ENCODE measurements at regions not wholly inside any gene's neighbourhood (a gene's known extent, or its start where the extent isn't known, plus 50 kb on each side); places are given as distances from the start of the nearest gene placed in this dataset.

- DNase-seq (ENCODE audit: low read depth, low spot score) (no peak), FAIRE-seq (no peak)
- dilution Hi-C loops (cut with MboI; ENCODE audit: extremely low pct_ligation_motif_present, low sequenced_read_pairs) = no loop called here
Observed at GRCh38 chr9:107673861-107674720, 184.5 kb upstream of the KLF4 start.

DNA sequence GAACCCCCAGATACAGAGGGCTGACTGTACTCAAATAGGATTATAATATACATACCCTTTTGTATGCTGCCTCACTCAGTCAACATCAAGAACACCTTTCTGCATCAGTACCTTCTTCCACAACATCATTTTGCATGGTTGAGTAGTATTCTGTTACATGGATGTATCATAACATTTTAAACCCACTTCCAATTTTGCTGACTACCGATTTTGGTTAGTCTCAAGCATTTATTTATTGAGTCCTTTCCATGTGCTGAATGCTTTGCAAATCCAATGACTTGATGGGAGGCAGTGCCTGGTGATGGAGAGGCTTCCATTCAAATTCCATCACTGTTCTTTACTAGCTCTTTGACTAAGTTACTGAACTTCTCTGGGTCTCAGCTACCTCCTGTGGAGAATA lies 182.0 kb upstream of the KLF4 start:
- Histone ChIP-seq H3K27me3 (ENCODE audit: control insufficient read depth, extremely low read depth, insufficient read depth, low read length) (no peaks in the 10 kb centered on the region), H4K20me1 (ENCODE audit: control insufficient read depth, extremely low read depth, insufficient read depth, low read length) (no peaks in the 10 kb centered on the region), H3K9me1 (ENCODE audit: control insufficient read depth, extremely low read depth, insufficient read depth, low read length) (no peaks in the 10 kb centered on the region), H3K9me3 (ENCODE audit: control insufficient read depth, low read depth, low read length) (no peaks in the 10 kb centered on the region), H3K27ac (ENCODE audit: control insufficient read depth, insufficient read depth, low read length) (no peak overlapping the region), H3K4me3 (ENCODE audit: control insufficient read depth in 2 of 3, extremely low read depth in 1 of 3, insufficient read depth in 2 of 3, low read depth in 1 of 3, low read length in 3 of 3) (no peak overlapping the region), H3K79me2 (ENCODE audit: control insufficient read depth, insufficient read depth, low read length) (no peaks in the 10 kb centered on the region), H3K36me3 (ENCODE audit: control insufficient read depth in 2 of 2, extremely low read depth in 1 of 2, insufficient read depth in 2 of 2, low read length in 2 of 2) (no peaks in the 10 kb centered on the region), H3K4me2 (ENCODE audit: control insufficient read depth, extremely low read depth, insufficient read depth, low read depth, low read length) (no peak overlapping the region), H2AFZ (ENCODE audit: control insufficient read depth, low read length) (no peak overlapping the region), H3K9ac (ENCODE audit: control insufficient read depth, extremely low read depth, insufficient read depth, low read length) (no peak overlapping the region), H3K4me1 (ENCODE audit: control insufficient read depth, extremely low read depth, insufficient read depth, low read length) (no peaks in the 10 kb centered on the region)
- DNase-seq (ENCODE audit: low read depth, low spot score) = no peak
- dilution Hi-C loops (cut with MboI; ENCODE audit: extremely low pct_ligation_motif_present, low sequenced_read_pairs) = no loop called here
- FAIRE-seq = no peak
- TF ChIP-seq, protein P1, sequence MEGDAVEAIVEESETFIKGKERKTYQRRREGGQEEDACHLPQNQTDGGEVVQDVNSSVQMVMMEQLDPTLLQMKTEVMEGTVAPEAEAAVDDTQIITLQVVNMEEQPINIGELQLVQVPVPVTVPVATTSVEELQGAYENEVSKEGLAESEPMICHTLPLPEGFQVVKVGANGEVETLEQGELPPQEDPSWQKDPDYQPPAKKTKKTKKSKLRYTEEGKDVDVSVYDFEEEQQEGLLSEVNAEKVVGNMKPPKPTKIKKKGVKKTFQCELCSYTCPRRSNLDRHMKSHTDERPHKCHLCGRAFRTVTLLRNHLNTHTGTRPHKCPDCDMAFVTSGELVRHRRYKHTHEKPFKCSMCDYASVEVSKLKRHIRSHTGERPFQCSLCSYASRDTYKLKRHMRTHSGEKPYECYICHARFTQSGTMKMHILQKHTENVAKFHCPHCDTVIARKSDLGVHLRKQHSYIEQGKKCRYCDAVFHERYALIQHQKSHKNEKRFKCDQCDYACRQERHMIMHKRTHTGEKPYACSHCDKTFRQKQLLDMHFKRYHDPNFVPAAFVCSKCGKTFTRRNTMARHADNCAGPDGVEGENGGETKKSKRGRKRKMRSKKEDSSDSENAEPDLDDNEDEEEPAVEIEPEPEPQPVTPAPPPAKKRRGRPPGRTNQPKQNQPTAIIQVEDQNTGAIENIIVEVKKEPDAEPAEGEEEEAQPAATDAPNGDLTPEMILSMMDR (optimal IDR thresholded peaks at IDR 0.05 in 1 of 3, IDR thresholded peaks at IDR 0.05 in 1 of 3, conservative IDR thresholded peaks at IDR 0.05 in 1 of 3; ENCODE audit: extremely low read depth in 1 of 3, insufficient read depth in 2 of 3, low read length in 3 of 3) = no peak
- TF ChIP-seq EZH2 (IDR thresholded peaks at IDR 0.05; ENCODE audit: low read length) = no peak

More at GRCh38 chr9:107673861-107674720, 184.5 kb upstream of the KLF4 start:
- Histone ChIP-seq H3K27me3 (ENCODE audit: control insufficient read depth, extremely low read depth, insufficient read depth, low read length) (no peaks in the 10 kb centered on the region), H3K9ac (ENCODE audit: control insufficient read depth, extremely low read depth, insufficient read depth, low read length) (no peak overlapping the region), H3K4me2 (ENCODE audit: control insufficient read depth, extremely low read depth, insufficient read depth, low read depth, low read length) (no peak overlapping the region), H3K9me1 (ENCODE audit: control insufficient read depth, extremely low read depth, insufficient read depth, low read length) (no peaks in the 10 kb centered on the region), H3K9me3 (ENCODE audit: control insufficient read depth, low read depth, low read length) (no peaks in the 10 kb centered on the region), H3K4me1 (ENCODE audit: control insufficient read depth, extremely low read depth, insufficient read depth, low read length) (no peaks in the 10 kb centered on the region), H3K27ac (ENCODE audit: control insufficient read depth, insufficient read depth, low read length) (no peak overlapping the region), H3K36me3 (ENCODE audit: control insufficient read depth in 2 of 2, extremely low read depth in 1 of 2, insufficient read depth in 2 of 2, low read length in 2 of 2) (no peaks in the 10 kb centered on the region), H3K4me3 (ENCODE audit: control insufficient read depth in 2 of 3, extremely low read depth in 1 of 3, insufficient read depth in 2 of 3, low read depth in 1 of 3, low read length in 3 of 3) (no peak overlapping the region), H2AFZ (ENCODE audit: control insufficient read depth, low read length) (no peak overlapping the region), H4K20me1 (ENCODE audit: control insufficient read depth, extremely low read depth, insufficient read depth, low read length) (no peaks in the 10 kb centered on the region), H3K79me2 (ENCODE audit: control insufficient read depth, insufficient read depth, low read length) (no peaks in the 10 kb centered on the region)
- no peak for TF ChIP-seq EZH2 (IDR thresholded peaks at IDR 0.05; ENCODE audit: low read length)
- TF ChIP-seq, protein P1 (optimal IDR thresholded peaks at IDR 0.05 in 1 of 3, IDR thresholded peaks at IDR 0.05 in 1 of 3, conservative IDR thresholded peaks at IDR 0.05 in 1 of 3; ENCODE audit: extremely low read depth in 1 of 3, insufficient read depth in 2 of 3, low read length in 3 of 3) = no peak

Measured in keratinocyte (primary cell).